HEK293T (cell line): ENCODE measurements at regions not wholly inside any gene's neighbourhood (a gene's known extent, or its start where the extent isn't known, plus 50 kb on each side); places are given as distances from the start of the nearest gene placed in this dataset.
A peak's percentile ranks its signal among the peaks of the same experiment; 100 is the strongest.

Experiments
- CTCF ChIA-PET: fragments of 350-600 bp; formaldehyde crosslinking; extraction: SDS; loops from one replicate; lab custom pipeline; 2021; ENCODE audit warnings: antibody characterized with exemption, inconsistent platforms; lab: Yijun Ruan, JAX
- POLR2A ChIA-PET: fragments of 350-600 bp; formaldehyde crosslinking; extraction: SDS; loops from one replicate; lab custom pipeline; 2020; ENCODE audit warnings: antibody characterized with exemption, inconsistent platforms; lab: Yijun Ruan, JAX
- DNase-seq: peaks from one replicate; pipeline ENCODE4 v3.0.0; 2012; ENCODE audit warnings: mixed read lengths; ENCODE audit errors: extremely low spot score
- ARNT ChIP-seq: fragments of 450-650 bp; IDR thresholded peaks from 2 replicates; pipeline ENCODE4 v1.6.1; 2017; ENCODE audit warnings: mild to moderate bottlenecking
- BHLHE40 ChIP-seq: fragments of 450-650 bp; IDR thresholded peaks from 2 replicates; pipeline ENCODE4 v1.6.1; 2016; ENCODE audit warnings: mild to moderate bottlenecking, moderate library complexity, borderline replicate concordance
- CTBP1 ChIP-seq: fragments of 450-650 bp; IDR thresholded peaks from 2 replicates; pipeline ENCODE4 v1.6.1; 2016; ENCODE audit warnings: borderline replicate concordance
- ELF4 ChIP-seq: fragments of 450-650 bp; IDR thresholded peaks from 2 replicates; pipeline ENCODE4 v1.6.1; 2017; ENCODE audit warnings: antibody characterized with exemption
- FOXA1 ChIP-seq: fragments of 450-650 bp; IDR thresholded peaks from 2 replicates; pipeline ENCODE4 v1.6.1; 2016; ENCODE audit warnings: mild to moderate bottlenecking
- FOXK2 ChIP-seq: fragments of 450-650 bp; IDR thresholded peaks from 2 replicates; pipeline ENCODE4 v1.6.1; 2016; ENCODE audit warnings: mild to moderate bottlenecking
- FOXM1 ChIP-seq: fragments of 450-650 bp; IDR thresholded peaks from 2 replicates; pipeline ENCODE4 v1.6.1; 2017; ENCODE audit warnings: mild to moderate bottlenecking, borderline replicate concordance
- HDGF ChIP-seq: fragments of 450-650 bp; IDR thresholded peaks from 2 replicates; pipeline ENCODE4 v1.6.1; 2017; ENCODE audit warnings: antibody characterized with exemption, borderline replicate concordance
- L3MBTL2 ChIP-seq: fragments of 450-650 bp; conservative IDR thresholded peaks from 2 replicates; pipeline ENCODE4 v1.6.1; 2016; ENCODE audit warnings: mild to moderate bottlenecking
- LEF1 ChIP-seq: fragments of 450-650 bp; IDR thresholded peaks from 2 replicates; pipeline ENCODE4 v1.6.1; 2017; ENCODE audit warnings: mild to moderate bottlenecking, borderline replicate concordance
- NFRKB ChIP-seq: fragments of 450-650 bp; IDR thresholded peaks from 2 replicates; pipeline ENCODE4 v1.6.1; 2016; ENCODE audit warnings: mild to moderate bottlenecking, moderate library complexity
- SP1 ChIP-seq: fragments of 450-650 bp; IDR thresholded peaks from 2 replicates; pipeline ENCODE4 v1.6.1; 2017
- SUZ12 ChIP-seq: fragments of 450-650 bp; IDR thresholded peaks from 2 replicates; pipeline ENCODE4 v1.6.1; 2016; ENCODE audit warnings: mild to moderate bottlenecking
- TARDBP ChIP-seq: fragments of 450-650 bp; IDR thresholded peaks from 2 replicates; pipeline ENCODE4 v1.6.1; 2016
- ZNF384 ChIP-seq: fragments of 450-650 bp; IDR thresholded peaks from 2 replicates; pipeline ENCODE4 v1.6.1; 2016
- TF ChIP-seq, protein P1 (sequence below): fragments of 450-650 bp; IDR thresholded peaks from 2 replicates; pipeline ENCODE4 v1.6.1; 2016

DNA sequence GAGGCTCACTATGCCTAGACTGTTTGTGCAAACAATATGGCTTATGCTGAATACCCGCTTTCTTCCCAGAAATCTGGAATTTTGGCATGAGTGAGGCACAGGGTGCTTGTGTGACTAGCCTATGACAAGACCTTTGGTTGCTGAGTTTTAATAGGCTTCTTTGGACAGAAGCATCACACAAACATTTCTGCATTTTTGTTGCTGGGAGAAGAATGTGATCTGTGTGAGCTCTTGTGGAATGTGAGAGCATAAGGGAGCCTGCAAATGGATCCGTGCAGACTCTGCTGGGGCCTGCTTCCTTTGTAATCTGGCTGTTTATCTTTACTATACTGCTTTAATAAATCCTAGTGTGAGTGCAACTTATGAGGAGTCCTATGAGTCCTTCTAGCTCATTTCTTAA is 83.0 kb upstream of the ZDHHC17 start:
- CTCF ChIA-PET, result no interaction called here
- TF ChIP-seq LEF1 (no peak), NFRKB (no peak), BHLHE40 (no peak), L3MBTL2 (no peak), FOXM1 (no peak), ELF4 (no peak), SUZ12 (no peak), ZNF384 (no peak), SP1 (no peak), ARNT (no peak), HDGF (no peak), TARDBP (no peak), CTBP1 (no peak), FOXK2 (no peak), FOXA1 (no peak)
- TF ChIP-seq, protein P1, sequence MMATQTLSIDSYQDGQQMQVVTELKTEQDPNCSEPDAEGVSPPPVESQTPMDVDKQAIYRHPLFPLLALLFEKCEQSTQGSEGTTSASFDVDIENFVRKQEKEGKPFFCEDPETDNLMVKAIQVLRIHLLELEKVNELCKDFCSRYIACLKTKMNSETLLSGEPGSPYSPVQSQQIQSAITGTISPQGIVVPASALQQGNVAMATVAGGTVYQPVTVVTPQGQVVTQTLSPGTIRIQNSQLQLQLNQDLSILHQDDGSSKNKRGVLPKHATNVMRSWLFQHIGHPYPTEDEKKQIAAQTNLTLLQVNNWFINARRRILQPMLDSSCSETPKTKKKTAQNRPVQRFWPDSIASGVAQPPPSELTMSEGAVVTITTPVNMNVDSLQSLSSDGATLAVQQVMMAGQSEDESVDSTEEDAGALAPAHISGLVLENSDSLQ, result no peak
- POLR2A ChIA-PET, result no interaction called here
- no peak for DNase-seq

DNA sequence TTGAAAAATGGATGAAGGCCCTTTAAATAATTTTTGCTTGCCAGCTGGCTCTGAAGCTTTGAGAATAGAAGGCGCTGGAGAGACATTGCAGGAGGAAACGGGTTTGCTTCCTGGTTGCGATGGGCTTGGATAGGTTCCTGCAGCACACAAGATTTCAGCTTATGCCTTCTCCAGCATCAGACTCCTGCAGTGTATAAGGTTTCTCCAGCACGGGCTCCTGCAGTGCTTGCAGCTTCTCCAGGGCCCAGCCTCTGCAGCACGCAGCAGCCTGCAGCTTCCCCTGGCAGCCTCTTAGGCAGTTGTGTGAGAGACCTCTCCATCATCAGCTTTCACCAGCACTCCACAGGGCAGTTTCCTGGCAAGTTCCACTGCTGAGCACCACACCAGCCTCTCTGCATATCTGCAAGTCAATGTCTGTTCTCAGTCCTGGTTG is 78.7 kb upstream of the ZDHHC17 start:
- DNase-seq, result no peak
- no peak for TF ChIP-seq L3MBTL2
- TF ChIP-seq LEF1, result no peak
- TF ChIP-seq, protein P1, result no peak
- no peak for TF ChIP-seq NFRKB
- no peak for TF ChIP-seq TARDBP
- no peak for TF ChIP-seq FOXA1
- no peak for TF ChIP-seq ELF4
- TF ChIP-seq ARNT, result no peak
- no peak for TF ChIP-seq HDGF
- TF ChIP-seq SUZ12, result no peak
- no peak for TF ChIP-seq SP1
- TF ChIP-seq CTBP1, result no peak
- TF ChIP-seq FOXM1, result no peak
- no peak for TF ChIP-seq ZNF384
- TF ChIP-seq BHLHE40, result no peak
- TF ChIP-seq FOXK2, result no peak
- ChIA-PET CTCF (no interaction called here), POLR2A (no interaction called here)

DNA sequence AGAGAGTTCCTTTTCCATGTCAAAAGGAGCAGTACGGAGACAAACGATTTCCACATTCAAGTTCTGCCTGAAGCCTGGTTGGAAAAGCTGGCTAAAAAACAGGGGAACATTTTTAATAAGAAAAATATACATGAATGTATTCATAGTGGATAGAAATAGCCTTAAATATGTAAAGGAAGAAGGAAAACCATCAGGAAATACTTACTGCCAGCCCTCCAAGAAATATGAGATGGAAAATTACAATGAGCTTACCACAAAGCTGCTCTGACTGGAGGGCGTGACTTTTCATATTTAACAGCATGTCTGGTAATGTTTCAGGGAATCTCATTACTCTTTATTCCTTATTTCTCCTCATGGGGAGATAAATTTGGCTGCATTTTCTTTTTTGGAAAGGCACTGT is 75.9 kb upstream of the ZDHHC17 start:
- no peak for DNase-seq
- POLR2A ChIA-PET, result no interaction called here
- CTCF ChIA-PET, result interaction anchor here (1.1 kb wide), 1 partner anchor 105 kb away, joined by 3 read pairs; no protein-coding TSS in a partner anchor
- TF ChIP-seq LEF1 (no peak), ELF4 (no peak), FOXK2 (no peak), FOXM1 (no peak), CTBP1 (no peak), TARDBP (no peak)

DNA sequence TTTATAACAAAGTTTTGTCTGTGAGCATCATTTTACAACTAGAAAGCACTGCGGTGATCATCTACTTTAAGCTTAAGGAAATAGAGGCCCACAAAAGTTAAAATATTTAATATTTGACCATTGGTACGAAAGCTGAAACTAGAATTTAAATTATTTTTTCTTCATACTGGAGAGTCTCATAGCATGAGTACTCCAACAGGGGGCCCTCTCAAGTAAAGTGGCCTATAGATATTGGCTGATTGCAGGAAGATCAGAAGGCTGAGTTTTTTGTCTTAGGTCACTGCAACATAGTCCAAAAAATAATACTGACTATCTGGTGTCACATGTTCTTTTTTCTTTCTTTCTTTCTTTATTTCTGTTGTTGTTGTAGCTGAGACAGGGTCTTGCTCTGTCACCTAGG is 75.3 kb upstream of the ZDHHC17 start:
- ChIA-PET POLR2A (no interaction called here), CTCF (interaction anchor here (0.7 kb wide), 1 partner anchor 444 kb away, joined by 4 read pairs; no protein-coding TSS in a partner anchor)
- DNase-seq, result peak; percentile 18
- no peak for TF ChIP-seq ZNF384
- TF ChIP-seq LEF1, result no peak
- TF ChIP-seq BHLHE40, result no peak
- TF ChIP-seq SUZ12, result no peak
- TF ChIP-seq HDGF, result no peak
- no peak for TF ChIP-seq FOXM1
- no peak for TF ChIP-seq NFRKB
- TF ChIP-seq ARNT, result no peak
- no peak for TF ChIP-seq SP1
- no peak for TF ChIP-seq FOXA1
- no peak for TF ChIP-seq L3MBTL2
- no peak for TF ChIP-seq ELF4
- TF ChIP-seq FOXK2, result no peak
- no peak for TF ChIP-seq TARDBP
- TF ChIP-seq, protein P1, result no peak
- no peak for TF ChIP-seq CTBP1

DNA sequence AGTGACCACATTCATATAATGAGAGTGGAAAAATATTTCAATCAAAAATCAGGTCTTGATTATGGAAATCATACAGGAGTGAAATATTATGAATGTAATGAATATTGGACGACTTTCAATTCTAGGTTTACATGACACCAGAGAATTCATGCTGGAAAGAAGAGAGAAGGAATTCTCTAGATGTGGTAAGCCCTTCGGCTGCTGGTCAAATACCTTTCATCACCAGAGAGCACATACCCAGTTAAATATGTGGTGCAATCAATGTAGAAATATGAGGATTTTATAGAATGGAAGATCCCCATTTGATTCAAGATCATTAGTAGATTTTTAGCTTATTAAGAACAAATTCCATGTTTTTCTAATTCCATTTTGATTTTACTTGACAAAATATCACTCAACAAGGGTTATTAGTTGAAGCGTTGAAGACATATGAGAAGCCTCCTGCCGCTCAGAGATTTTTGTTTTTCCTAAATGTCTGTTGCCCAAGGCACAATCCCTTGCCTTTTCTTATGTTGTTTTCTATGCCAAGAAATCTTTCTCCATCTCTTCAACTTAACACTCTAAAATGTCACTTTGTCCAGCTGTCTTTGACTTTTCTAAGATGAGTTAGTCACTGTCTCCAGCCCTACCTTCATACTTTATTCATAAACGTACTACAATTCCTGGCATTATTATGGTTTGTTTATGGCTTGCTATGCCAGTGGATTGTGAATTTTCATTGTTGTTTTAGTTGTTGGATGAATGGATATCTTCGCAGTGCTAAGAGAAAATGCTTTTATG is 72.8 kb upstream of the ZDHHC17 start:
- TF ChIP-seq SP1 (no peak), CTBP1 (no peak), L3MBTL2 (no peak), FOXM1 (no peak), LEF1 (no peak), SUZ12 (no peak), ELF4 (no peak), TARDBP (no peak), NFRKB (no peak), BHLHE40 (no peak), FOXA1 (no peak), FOXK2 (no peak), HDGF (no peak), ZNF384 (no peak), ARNT (no peak)
- TF ChIP-seq, protein P1, result no peak
- CTCF ChIA-PET, result no interaction called here

More for the DNA sequence above, 72.8 kb upstream of the ZDHHC17 start:
- POLR2A ChIA-PET, result no interaction called here
- DNase-seq, result no peak
